HEK293 (cell line): ENCODE measurements at regions not wholly inside any gene's neighbourhood (a gene's known extent, or its start where the extent isn't known, plus 50 kb on each side); places are given as distances from the start of the nearest gene placed in this dataset.
A peak's percentile ranks its signal among the peaks of the same experiment; 100 is the strongest.

Experiments used
- CTCF ChIA-PET: fragments of 350-600 bp; formaldehyde crosslinking; extraction: SDS; loops from one replicate; lab custom pipeline; 2021; ENCODE audit warnings: antibody characterized with exemption; lab: Yijun Ruan, JAX
- POLR2A ChIA-PET: fragments of 300-600 bp; formaldehyde crosslinking; extraction: SDS; loops from one replicate; lab custom pipeline; 2020; ENCODE audit warnings: antibody characterized with exemption, inconsistent platforms; lab: Yijun Ruan, JAX
- H3K27ac ChIP-seq: fragments of 200-500 bp; sonication (Bioruptor generic); 2 replicates; pipeline ENCODE4 v1.5.1; 2014; ENCODE audit warnings: low read depth, low read length, control low read depth, inconsistent platforms; ENCODE audit errors: extremely low read depth
- H3K36me3 ChIP-seq, 2 experiments: fragments of 200-500 bp in 1 of 2; sonication (Bioruptor generic) in 1 of 2; 1 replicate in 1 of 2; 2 replicates in 1 of 2; pipeline ENCODE4 v1.5.1; 2014 to 2017; ENCODE audit warnings: inconsistent platforms in 2 of 2, low read length in 2 of 2; ENCODE audit not compliant: control insufficient read depth in 2 of 2, insufficient read depth in 1 of 2
- H3K4me1 ChIP-seq: fragments of 200-500 bp; sonication (Bioruptor generic); 2 replicates; pipeline ENCODE4 v1.5.1; 2014; ENCODE audit warnings: mild to moderate bottlenecking, low read length, inconsistent platforms; ENCODE audit not compliant: control insufficient read depth, insufficient read depth
- H3K4me3 ChIP-seq: 2 replicates; pipeline ENCODE4 v1.5.1; 2011; ENCODE audit warnings: low read depth, mild to moderate bottlenecking, control low read depth, low read length, moderate library complexity
- H3K9me3 ChIP-seq: fragments of 200-500 bp; sonication (Bioruptor generic); 2 replicates; pipeline ENCODE4 v1.5.1; 2014; ENCODE audit warnings: low read depth, low read length, inconsistent platforms; ENCODE audit not compliant: control insufficient read depth, insufficient read depth
- ATF2 ChIP-seq: fragments of 450-650 bp; formaldehyde crosslinking; IDR thresholded peaks from 2 replicates; pipeline ENCODE4 v1.5.1; 2016; ENCODE audit warnings: missing biosample characterization, missing genetic modification characterization, low read depth
- CTCF ChIP-seq: fragments of 450-650 bp; formaldehyde crosslinking; IDR thresholded peaks from 2 replicates; pipeline ENCODE4 v1.5.1; 2016; ENCODE audit warnings: missing biosample characterization, missing genetic modification characterization
- INSM2 ChIP-seq: fragments of 450-650 bp; formaldehyde crosslinking; IDR thresholded peaks from 2 replicates; pipeline ENCODE4 v1.5.1; 2016; ENCODE audit warnings: missing biosample characterization, missing genetic modification characterization
- KLF10 ChIP-seq: fragments of 450-650 bp; IDR thresholded peaks from 2 replicates; pipeline ENCODE4 v1.5.1; 2018; ENCODE audit warnings: missing biosample characterization, mild to moderate bottlenecking, missing genetic modification characterization
- PRDM1 ChIP-seq: fragments of 450-650 bp; formaldehyde crosslinking; IDR thresholded peaks from 2 replicates; pipeline ENCODE4; 2016; ENCODE audit warnings: missing biosample characterization, missing genetic modification characterization
- PRDM6 ChIP-seq: fragments of 450-650 bp; formaldehyde crosslinking; IDR thresholded peaks from 2 replicates; pipeline ENCODE4 v1.5.1; 2017; ENCODE audit warnings: missing biosample characterization, missing genetic modification characterization
- YY2 ChIP-seq: fragments of 450-650 bp; formaldehyde crosslinking; IDR thresholded peaks from 2 replicates; pipeline ENCODE4 v1.5.1; 2016; ENCODE audit warnings: missing biosample characterization, missing genetic modification characterization
- ZBTB44 ChIP-seq: fragments of 450-650 bp; IDR thresholded peaks from 2 replicates; pipeline ENCODE4 v1.5.1; 2018; ENCODE audit warnings: missing biosample characterization, mild to moderate bottlenecking, missing genetic modification characterization
- ZBTB8A ChIP-seq: fragments of 450-650 bp; formaldehyde crosslinking; IDR thresholded peaks from 2 replicates; pipeline ENCODE4 v1.5.1; 2016; ENCODE audit warnings: missing biosample characterization, missing genetic modification characterization
- ZNF148 ChIP-seq: fragments of 450-650 bp; formaldehyde crosslinking; IDR thresholded peaks from 2 replicates; pipeline ENCODE4 v1.5.0; 2017; ENCODE audit warnings: missing biosample characterization, missing genetic modification characterization, borderline replicate concordance
- ZNF184 ChIP-seq: fragments of 450-650 bp; IDR thresholded peaks from 2 replicates; pipeline ENCODE4 v1.5.1; 2018; ENCODE audit warnings: missing biosample characterization, mild to moderate bottlenecking, missing genetic modification characterization
- ZNF335 ChIP-seq: fragments of 450-650 bp; formaldehyde crosslinking; conservative IDR thresholded peaks from 2 replicates; pipeline ENCODE4 v1.5.1; 2016; ENCODE audit warnings: missing biosample characterization, missing genetic modification characterization
- ZNF398 ChIP-seq: fragments of 450-650 bp; formaldehyde crosslinking; IDR thresholded peaks from 2 replicates; pipeline ENCODE4 v1.5.1; 2017; ENCODE audit warnings: missing biosample characterization, missing genetic modification characterization
- ZNF433 ChIP-seq: fragments of 450-650 bp; formaldehyde crosslinking; IDR thresholded peaks from 2 replicates; pipeline ENCODE4 v1.5.1; 2016; ENCODE audit warnings: missing biosample characterization, missing genetic modification characterization, low read depth
- ZNF626 ChIP-seq: fragments of 450-650 bp; sonication (Bioruptor Pico); formaldehyde crosslinking; IDR thresholded peaks from 2 replicates; pipeline ENCODE4 v1.5.1; 2018; ENCODE audit warnings: missing biosample characterization, missing genetic modification characterization, inconsistent platforms
- ZNF639 ChIP-seq: fragments of 450-650 bp; formaldehyde crosslinking; IDR thresholded peaks from 2 replicates; pipeline ENCODE4 v1.5.1; 2016; ENCODE audit warnings: missing biosample characterization, missing genetic modification characterization
- ZNF660 ChIP-seq: fragments of 450-650 bp; IDR thresholded peaks from 2 replicates; pipeline ENCODE4 v1.5.1; 2018; ENCODE audit warnings: missing biosample characterization, mild to moderate bottlenecking, missing genetic modification characterization
- ZNF692 ChIP-seq: fragments of 450-650 bp; formaldehyde crosslinking; IDR thresholded peaks from 2 replicates; pipeline ENCODE4 v1.5.1; 2016; ENCODE audit warnings: missing biosample characterization, missing genetic modification characterization
- ZNF843 ChIP-seq: fragments of 450-650 bp; formaldehyde crosslinking; IDR thresholded peaks from 2 replicates; pipeline ENCODE4 v1.5.1; 2016; ENCODE audit warnings: missing biosample characterization, missing genetic modification characterization

GRCh38 chr6:139977887-139978332 is 603.5 kb upstream of the CITED2 start (continued):
- TF ChIP-seq ATF2 (0 out of 2 replicates have a peak, but pooled peaks have one; percentile 22), YY2 (tag by site-specific recombination) (peak; percentile 33; the same call in 1 of the 2 replicates), KLF10 (tag by site-specific recombination) (peak; percentile 57), PRDM6 (peak; percentile 69), ZNF184 (tag by site-specific recombination) (0 out of 2 replicates have a peak, but pooled peaks have one; percentile 53), ZNF692 (tag by site-specific recombination) (peak; percentile 91), ZNF843 (tag by site-specific recombination) (peak; percentile 70), ZNF398 (peak; percentile 64; the same call in 1 of the 2 replicates), ZNF639 (tag by site-specific recombination) (peak; percentile 66; the same call in 1 of the 2 replicates), INSM2 (tag by site-specific recombination) (peak; percentile 79), ZNF660 (tag by site-specific recombination) (peak; percentile 52; the same call in 1 of the 2 replicates)

- CTCF ChIA-PET, result no interaction called here
- H3K4me1 ChIP-seq, result no peaks in the 10 kb centered on the region
- POLR2A ChIA-PET, result no interaction called here
- TF ChIP-seq CTCF (no peak), ZBTB8A (tag by site-specific recombination) (no peak), ZNF433 (tag by site-specific recombination) (no peak), ZNF335 (tag by site-specific recombination) (peak; percentile 25; the same call in 1 of the 2 replicates), ZNF148 (tag by site-specific recombination) (no peak), ZNF626 (tag by site-specific recombination) (no peak), ZBTB44 (tag by site-specific recombination) (no peak), PRDM1 (tag by site-specific recombination) (peak; percentile 29; the same call in 1 of the 2 replicates)
- H3K36me3 ChIP-seq, result no peaks in the 10 kb centered on the region
- no peak overlapping the region for H3K4me3 ChIP-seq
- H3K9me3 ChIP-seq, result no peaks in the 10 kb centered on the region
- H3K27ac ChIP-seq, result no peak overlapping the region
Observed at GRCh38 chr6:139973669-139974344, 599.4 kb upstream of the CITED2 start.
